HEK293 (cell line): ENCODE measurements at regions not wholly inside any gene's neighbourhood (a gene's known extent, or its start where the extent isn't known, plus 50 kb on each side); places are given as distances from the start of the nearest gene placed in this dataset.
"Not testable (repeated sequence)": the region's sequence is repeated elsewhere in the genome, so short reads cannot be mapped to it uniquely, and the experiment has no call there.

Experiments used
- CTCF ChIP-seq: fragments of 450-650 bp; formaldehyde crosslinking; IDR thresholded peaks from 2 replicates; pipeline ENCODE4 v1.5.1; 2016; ENCODE audit warnings: missing biosample characterization, missing genetic modification characterization
- EGR2 ChIP-seq: fragments of 450-650 bp; formaldehyde crosslinking; IDR thresholded peaks from 2 replicates; pipeline ENCODE4 v1.5.1; 2016; ENCODE audit warnings: low read depth, missing biosample characterization, missing genetic modification characterization
- SCRT1 ChIP-seq: fragments of 450-650 bp; formaldehyde crosslinking; IDR thresholded peaks from 2 replicates; pipeline ENCODE4 v1.5.1; 2016; ENCODE audit warnings: missing biosample characterization, missing genetic modification characterization, borderline replicate concordance
- SETDB1 ChIP-seq: IDR thresholded peaks from one replicate; pipeline ENCODE4 v1.6.1; 2017; ENCODE audit warnings: mild to moderate bottlenecking, low read length, moderate library complexity, mixed read lengths; ENCODE audit not compliant: insufficient read length
- YY1 ChIP-seq: fragments of 450-650 bp; formaldehyde crosslinking; IDR thresholded peaks from 2 replicates; pipeline ENCODE4 v1.5.1; 2018; ENCODE audit warnings: missing biosample characterization, missing genetic modification characterization
- ZBTB8A ChIP-seq: fragments of 450-650 bp; formaldehyde crosslinking; IDR thresholded peaks from 2 replicates; pipeline ENCODE4 v1.5.1; 2016; ENCODE audit warnings: missing biosample characterization, missing genetic modification characterization
- ZNF121 ChIP-seq: fragments of 450-650 bp; formaldehyde crosslinking; IDR thresholded peaks from 2 replicates; pipeline ENCODE4 v1.5.1; 2016; ENCODE audit warnings: missing biosample characterization, missing genetic modification characterization
- ZNF530 ChIP-seq: fragments of 450-650 bp; formaldehyde crosslinking; IDR thresholded peaks from 2 replicates; pipeline ENCODE4 v1.5.1; 2016; ENCODE audit warnings: low read depth, missing biosample characterization, missing genetic modification characterization
- ZNF544 ChIP-seq: fragments of 450-650 bp; formaldehyde crosslinking; IDR thresholded peaks from 2 replicates; pipeline ENCODE4 v1.5.0; 2017; ENCODE audit warnings: missing biosample characterization, missing genetic modification characterization
- ZNF747 ChIP-seq: fragments of 450-650 bp; formaldehyde crosslinking; IDR thresholded peaks from 2 replicates; pipeline ENCODE4 v1.5.1; 2016; ENCODE audit warnings: missing biosample characterization, missing genetic modification characterization
- ZSCAN5A ChIP-seq: fragments of 450-650 bp; formaldehyde crosslinking; IDR thresholded peaks from 2 replicates; pipeline ENCODE4 v1.5.1; 2016; ENCODE audit warnings: missing biosample characterization, missing genetic modification characterization
- TF ChIP-seq, protein P1 (sequence below): fragments of 450-650 bp; IDR thresholded peaks from 2 replicates; pipeline ENCODE4 v1.5.1; 2018; ENCODE audit warnings: missing biosample characterization, mild to moderate bottlenecking, missing genetic modification characterization
- TF ChIP-seq, protein P2 (sequence below): fragments of 450-650 bp; formaldehyde crosslinking; IDR thresholded peaks from 2 replicates; pipeline ENCODE4 v1.5.1; 2016; ENCODE audit warnings: missing biosample characterization, missing genetic modification characterization

- TF ChIP-seq EGR2 (tag by site-specific recombination); CTCF (tag by site-specific recombination); ZSCAN5A (tag by site-specific recombination); YY1 (tag by site-specific recombination); ZNF544 (tag by site-specific recombination); ZNF121 (tag by site-specific recombination); ZNF747 (tag by site-specific recombination); SCRT1; ZNF530 (tag by site-specific recombination); SETDB1; ZBTB8A (tag by site-specific recombination): not testable (repeated sequence)
- TF ChIP-seq, protein P1, sequence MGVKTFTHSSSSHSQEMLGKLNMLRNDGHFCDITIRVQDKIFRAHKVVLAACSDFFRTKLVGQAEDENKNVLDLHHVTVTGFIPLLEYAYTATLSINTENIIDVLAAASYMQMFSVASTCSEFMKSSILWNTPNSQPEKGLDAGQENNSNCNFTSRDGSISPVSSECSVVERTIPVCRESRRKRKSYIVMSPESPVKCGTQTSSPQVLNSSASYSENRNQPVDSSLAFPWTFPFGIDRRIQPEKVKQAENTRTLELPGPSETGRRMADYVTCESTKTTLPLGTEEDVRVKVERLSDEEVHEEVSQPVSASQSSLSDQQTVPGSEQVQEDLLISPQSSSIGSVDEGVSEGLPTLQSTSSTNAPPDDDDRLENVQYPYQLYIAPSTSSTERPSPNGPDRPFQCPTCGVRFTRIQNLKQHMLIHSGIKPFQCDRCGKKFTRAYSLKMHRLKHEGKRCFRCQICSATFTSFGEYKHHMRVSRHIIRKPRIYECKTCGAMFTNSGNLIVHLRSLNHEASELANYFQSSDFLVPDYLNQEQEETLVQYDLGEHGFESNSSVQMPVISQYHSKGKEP (tag by site-specific recombination) = not testable (repeated sequence)
- TF ChIP-seq, protein P2, sequence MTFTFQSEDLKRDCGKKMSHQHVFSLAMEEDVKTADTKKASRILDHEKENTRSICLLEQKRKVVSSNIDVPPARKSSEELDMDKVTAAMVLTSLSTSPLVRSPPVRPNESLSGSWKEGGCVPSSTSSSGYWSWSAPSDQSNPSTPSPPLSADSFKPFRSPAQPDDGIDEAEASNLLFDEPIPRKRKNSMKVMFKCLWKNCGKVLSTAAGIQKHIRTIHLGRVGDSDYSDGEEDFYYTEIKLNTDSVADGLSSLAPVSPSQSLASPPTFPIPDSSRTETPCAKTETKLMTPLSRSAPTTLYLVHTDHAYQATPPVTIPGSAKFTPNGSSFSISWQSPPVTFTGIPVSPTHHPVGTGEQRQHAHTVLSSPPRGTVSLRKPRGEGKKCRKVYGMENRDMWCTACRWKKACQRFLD (tag by site-specific recombination) = not testable (repeated sequence)
Observed at GRCh38 chr3:4204776-4205175, 98.4 kb upstream of the SETMAR start.
